Spinal cord (tissue), 9 donors: ENCODE measurements at regions not wholly inside any gene's neighbourhood (a gene's known extent, or its start where the extent isn't known, plus 50 kb on each side); places are given as distances from the start of the nearest gene placed in this dataset.
"Not testable (repeated sequence)": the region's sequence is repeated elsewhere in the genome, so short reads cannot be mapped to it uniquely, and the experiment has no call there.

Source experiments
- DNase-seq, 6 donors: peaks; one replicate each; pipeline versions ENCODE4 v3.0.0 to v3.0.0-alpha.2; 2013 to 2015; ENCODE audit warnings: low spot score in 6 of 6, low read depth in 4 of 6
- H3K27ac ChIP-seq: one replicate; pipeline ENCODE4 v1.5.1; 2013; ENCODE audit warnings: low read depth, low read length, control low read depth
- H3K27me3 ChIP-seq: one replicate; pipeline ENCODE4 v1.6.1; 2013; ENCODE audit warnings: low read length; ENCODE audit not compliant: control insufficient read depth, insufficient read depth
- H3K36me3 ChIP-seq: one replicate; pipeline ENCODE4 v1.6.1; 2013; ENCODE audit warnings: low read length; ENCODE audit not compliant: control insufficient read depth, insufficient read depth
- H3K4me1 ChIP-seq: one replicate; pipeline ENCODE4 v1.6.1; 2013; ENCODE audit warnings: low read length; ENCODE audit not compliant: control insufficient read depth, insufficient read depth
- H3K4me3 ChIP-seq: one replicate; pipeline ENCODE4 v1.5.1; 2013; ENCODE audit warnings: low read depth, low read length, control low read depth
- H3K9me3 ChIP-seq: one replicate; pipeline ENCODE4 v1.6.1; 2013; ENCODE audit warnings: low read length; ENCODE audit not compliant: control insufficient read depth, insufficient read depth
- WGBS: methylation state at CpG from one replicate; pipeline ENCODE4 v1.1.5; 2013; ENCODE audit warnings: missing lambda C conversion rate; ENCODE audit not compliant: insufficient coverage; 5-methylcytosine and 5-hydroxymethylcytosine counted together
- donor health status: healthy.

DNA sequence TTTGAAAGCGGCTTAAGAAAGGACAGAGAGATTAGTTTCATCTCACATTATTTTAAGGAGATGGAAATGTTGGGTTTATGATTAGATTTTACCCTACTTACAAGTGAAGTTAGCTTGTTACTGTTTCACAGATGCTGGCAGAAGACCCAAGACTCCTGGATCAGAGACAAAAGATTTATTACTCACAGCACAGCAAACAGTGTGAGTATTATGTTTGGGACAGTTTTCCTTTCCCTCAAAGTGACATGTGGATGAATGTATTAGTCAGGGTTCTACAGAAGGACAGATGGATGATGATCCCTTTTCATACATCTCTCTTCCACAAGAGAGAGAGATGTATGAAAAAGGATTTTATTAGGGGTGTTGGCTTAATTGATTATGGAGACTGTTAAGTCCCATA, 281.8 kb upstream of the CDH2 start:
- H3K27ac ChIP-seq, result no peak overlapping the region
- no peaks in the 10 kb centered on the region for H3K9me3 ChIP-seq
- H3K4me3 ChIP-seq, result no peak overlapping the region
- H3K27me3 ChIP-seq, result no peaks in the 10 kb centered on the region
- no peaks in the 10 kb centered on the region for H3K36me3 ChIP-seq
- DNase-seq, result no peak
- no peaks in the 10 kb centered on the region for H3K4me1 ChIP-seq
- WGBS, result no CpG with 5 or more reads among the region's 1 CpG

- Histone ChIP-seq H3K36me3 (no peaks in the 10 kb centered on the region), H3K4me1 (no peaks in the 10 kb centered on the region), H3K27ac (no peak overlapping the region), H3K4me3 (no peak overlapping the region), H3K27me3 (no peaks in the 10 kb centered on the region), H3K9me3 (no peaks in the 10 kb centered on the region)
- 93% methylated on average over 2 of the region's 2 CpGs for WGBS
- DNase-seq, result no peak
These were observed 280.9 kb upstream of the CDH2 start for GRCh38 chr18:28457784-28458183.

DNA sequence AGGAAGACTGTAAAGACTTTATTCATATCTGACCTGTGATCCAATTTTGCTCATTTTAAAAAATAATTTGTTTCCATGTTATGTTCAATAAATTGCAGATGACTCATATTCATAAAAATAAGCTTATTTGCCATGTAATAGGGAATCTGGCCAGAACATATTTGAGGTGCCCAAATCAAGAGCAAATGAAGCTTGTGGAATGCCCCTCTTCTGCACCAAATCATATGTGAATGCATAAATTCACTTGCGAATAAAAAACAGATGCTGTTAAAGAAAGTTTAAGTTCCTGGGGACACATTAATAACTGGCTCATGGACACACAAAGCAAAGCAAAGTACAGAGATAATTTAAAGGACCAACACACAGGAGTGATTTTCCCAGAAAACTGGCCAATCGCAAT, 279.0 kb upstream of the CDH2 start:
- H3K27me3 ChIP-seq, result no peaks in the 10 kb centered on the region
- 80% methylated on average over 1 of the region's 2 CpGs for WGBS
- H3K9me3 ChIP-seq, result no peaks in the 10 kb centered on the region
- H3K27ac ChIP-seq, result no peak overlapping the region
- H3K4me3 ChIP-seq, result no peak overlapping the region
- H3K4me1 ChIP-seq, result no peaks in the 10 kb centered on the region
- H3K36me3 ChIP-seq, result no peaks in the 10 kb centered on the region
- DNase-seq, result peak in 2 of 6 donors; percentile 3 to 44

- no peak overlapping the region for H3K4me3 ChIP-seq
- DNase-seq, result no peak
- H3K27ac ChIP-seq, result no peak overlapping the region
- H3K4me1 ChIP-seq, result no peaks in the 10 kb centered on the region
- H3K27me3 ChIP-seq, result no peaks in the 10 kb centered on the region
- H3K36me3 ChIP-seq, result no peaks in the 10 kb centered on the region
- no peaks in the 10 kb centered on the region for H3K9me3 ChIP-seq
These were observed 262.9 kb upstream of the CDH2 start for GRCh38 chr18:28439870-28440269.

DNA sequence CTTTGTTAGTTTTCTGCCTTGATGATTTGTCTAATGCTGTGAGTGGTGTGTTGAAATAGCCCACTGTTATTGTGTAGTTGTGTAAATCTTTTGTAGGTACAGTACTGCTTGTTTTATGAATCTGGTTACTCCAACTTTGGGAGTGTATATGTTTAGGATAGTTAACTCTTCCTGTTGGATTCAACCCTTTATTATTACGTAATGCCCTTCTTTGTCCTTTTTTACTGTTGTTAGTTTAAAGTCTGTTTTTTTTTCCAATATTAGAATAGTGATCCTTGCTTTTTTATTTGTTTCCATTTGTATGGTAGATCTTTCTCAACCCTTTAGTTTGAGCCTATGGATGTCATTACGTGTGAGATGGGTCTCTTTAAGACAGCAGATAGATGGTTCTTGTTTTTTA, 261.5 kb upstream of the CDH2 start:
- Histone ChIP-seq H3K9me3 (no peaks in the 10 kb centered on the region), H3K27me3 (no peaks in the 10 kb centered on the region), H3K27ac (no peak overlapping the region), H3K4me1 (no peaks in the 10 kb centered on the region), H3K36me3 (no peaks in the 10 kb centered on the region), H3K4me3 (no peak overlapping the region)
- WGBS, result no CpG with 5 or more reads among the region's 2 CpGs
- DNase-seq, result no peak

DNA sequence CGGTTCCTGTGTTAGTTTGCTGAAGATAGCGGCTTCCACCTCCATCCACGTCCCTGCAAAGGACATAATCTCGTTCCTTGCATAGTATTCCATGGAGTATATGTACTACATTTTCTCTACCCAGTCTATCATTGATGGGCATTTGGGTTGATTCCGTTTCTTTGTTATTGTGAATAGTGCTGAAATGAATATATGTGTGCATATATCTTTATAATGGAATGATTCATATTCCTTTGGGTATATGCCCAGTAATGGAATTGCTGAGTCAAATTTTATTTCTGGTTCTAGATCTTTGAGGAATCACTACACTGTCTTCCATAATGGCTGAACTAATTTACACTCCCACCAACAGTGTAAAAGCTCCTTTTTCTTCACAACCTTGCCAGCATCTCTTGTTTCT, 255.4 kb upstream of the CDH2 start:
- no peaks in the 10 kb centered on the region for H3K4me1 ChIP-seq
- H3K9me3 ChIP-seq, result no peaks in the 10 kb centered on the region
- no CpG with 5 or more reads among the region's 5 CpGs for WGBS
- no peaks in the 10 kb centered on the region for H3K36me3 ChIP-seq
- DNase-seq, result no peak
- no peak overlapping the region for H3K27ac ChIP-seq
- no peaks in the 10 kb centered on the region for H3K27me3 ChIP-seq
- no peak overlapping the region for H3K4me3 ChIP-seq

GRCh38 chr18:28425886-28426285, 249.0 kb upstream of the CDH2 start:
- Histone ChIP-seq H3K4me1 (no peaks in the 10 kb centered on the region), H3K4me3 (no peak overlapping the region), H3K27ac (no peak overlapping the region), H3K36me3 (no peaks in the 10 kb centered on the region), H3K27me3 (no peaks in the 10 kb centered on the region), H3K9me3 (peaks cover 3% of the 10 kb centered on the region)
- WGBS, result 91% methylated on average over 5 of the region's 5 CpGs
- no peak for DNase-seq

GRCh38 chr18:28422577-28422976, 245.6 kb upstream of the CDH2 start:
- Histone ChIP-seq H3K27me3 (no peaks in the 10 kb centered on the region), H3K27ac (no peak overlapping the region), H3K9me3 (peaks cover 3% of the 10 kb centered on the region), H3K36me3 (no peaks in the 10 kb centered on the region), H3K4me3 (no peak overlapping the region), H3K4me1 (no peaks in the 10 kb centered on the region)
- no peak for DNase-seq
- no CpG with 5 or more reads among the region's 2 CpGs for WGBS

GRCh38 chr18:28421950-28422349, 245.0 kb upstream of the CDH2 start:
- no CpG with 5 or more reads among the region's 17 CpGs for WGBS
- DNase-seq, result not testable (repeated sequence)

GRCh38 chr18:28412521-28412920, 235.6 kb upstream of the CDH2 start:
- Histone ChIP-seq H3K36me3 (no peaks in the 10 kb centered on the region), H3K4me3 (no peak overlapping the region), H3K9me3 (no peaks in the 10 kb centered on the region), H3K27me3 (no peaks in the 10 kb centered on the region), H3K27ac (no peak overlapping the region), H3K4me1 (no peaks in the 10 kb centered on the region)
- no CpG with 5 or more reads among the region's 3 CpGs for WGBS
- no peak for DNase-seq

More at GRCh38 chr18:28421950-28422349, 245.0 kb upstream of the CDH2 start:
- not testable (repeated sequence) for H3K4me1 ChIP-seq, H3K4me3 ChIP-seq, H3K27me3 ChIP-seq, H3K27ac ChIP-seq, H3K9me3 ChIP-seq, H3K36me3 ChIP-seq
